ENCODE measurements at regions not wholly inside any gene's neighbourhood (a gene's known extent, or its start where the extent isn't known, plus 50 kb on each side); places are given as distances from the start of the nearest gene placed in this dataset.

- ATAC-seq, result no peak
- intact Hi-C loops (cut with DNase I, micrococcal nuclease), result no loop called here
- DNase-seq, result no peak
Observed at GRCh38 chr6:28750926-28751458, 172.8 kb downstream of the TRIM27 start.

DNA sequence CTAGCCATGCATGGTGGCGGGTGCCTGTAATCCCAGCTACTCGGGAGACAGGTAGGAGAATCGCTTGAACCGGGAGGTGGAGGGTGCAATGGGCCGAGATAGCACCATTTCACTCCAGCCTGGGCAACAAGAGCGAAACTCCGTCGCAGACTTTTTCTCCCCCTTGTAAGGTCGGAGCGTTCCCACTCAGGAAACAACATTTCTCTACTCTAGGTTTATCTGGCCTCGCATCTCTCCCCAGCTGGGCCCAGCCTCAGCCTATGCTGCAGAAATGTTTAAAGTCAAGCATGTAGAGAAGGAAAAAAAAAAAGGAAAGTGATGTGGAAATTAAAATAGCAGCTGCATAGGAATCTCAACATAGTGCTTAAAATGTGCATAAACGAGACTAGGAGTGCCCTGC lies 172.3 kb downstream of the TRIM27 start:
- intact Hi-C loops (cut with DNase I, micrococcal nuclease), result no loop called here
- DNase-seq (no peak), ATAC-seq (no peak)

GRCh38 chr6:28751963-28752350 lies 171.8 kb downstream of the TRIM27 start:
- intact Hi-C loops (cut with DNase I, micrococcal nuclease), result no loop called here
- ATAC-seq, result no peak

DNA sequence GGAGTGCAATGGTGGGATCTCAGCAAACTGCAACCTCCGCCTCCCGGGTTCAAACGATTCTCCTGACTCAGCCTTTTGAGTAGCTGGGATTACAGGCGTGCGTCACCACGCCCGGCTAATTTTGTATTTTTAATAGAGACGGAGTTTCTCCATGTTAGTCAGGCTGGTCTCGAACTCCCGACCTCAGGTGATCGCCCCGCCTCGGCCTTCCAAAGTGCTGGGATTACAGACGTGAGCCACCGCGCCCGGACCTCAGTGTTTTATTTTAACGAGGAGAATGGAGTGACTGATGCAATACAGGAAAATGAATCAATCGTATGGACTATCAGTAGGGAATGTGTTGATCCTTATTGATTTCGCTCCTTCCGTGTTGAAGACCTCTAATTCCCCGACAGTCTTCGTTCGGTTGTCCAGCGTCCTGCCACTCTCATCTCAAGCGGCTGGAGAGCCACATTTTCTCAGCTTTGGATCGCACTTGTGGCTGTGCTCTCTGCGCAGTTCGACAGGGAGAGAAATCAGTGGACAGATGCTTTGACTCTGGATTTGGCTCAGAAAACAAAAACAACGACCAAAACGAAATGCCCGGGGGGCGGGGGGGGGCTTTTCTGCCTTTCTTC lies 166.2 kb downstream of the TRIM27 start:
- intact Hi-C loops (cut with DNase I, micrococcal nuclease), result no loop called here
- DNase-seq, result no peak

More at GRCh38 chr6:28751963-28752350, 171.8 kb downstream of the TRIM27 start:
- DNase-seq, result no peak

DNA sequence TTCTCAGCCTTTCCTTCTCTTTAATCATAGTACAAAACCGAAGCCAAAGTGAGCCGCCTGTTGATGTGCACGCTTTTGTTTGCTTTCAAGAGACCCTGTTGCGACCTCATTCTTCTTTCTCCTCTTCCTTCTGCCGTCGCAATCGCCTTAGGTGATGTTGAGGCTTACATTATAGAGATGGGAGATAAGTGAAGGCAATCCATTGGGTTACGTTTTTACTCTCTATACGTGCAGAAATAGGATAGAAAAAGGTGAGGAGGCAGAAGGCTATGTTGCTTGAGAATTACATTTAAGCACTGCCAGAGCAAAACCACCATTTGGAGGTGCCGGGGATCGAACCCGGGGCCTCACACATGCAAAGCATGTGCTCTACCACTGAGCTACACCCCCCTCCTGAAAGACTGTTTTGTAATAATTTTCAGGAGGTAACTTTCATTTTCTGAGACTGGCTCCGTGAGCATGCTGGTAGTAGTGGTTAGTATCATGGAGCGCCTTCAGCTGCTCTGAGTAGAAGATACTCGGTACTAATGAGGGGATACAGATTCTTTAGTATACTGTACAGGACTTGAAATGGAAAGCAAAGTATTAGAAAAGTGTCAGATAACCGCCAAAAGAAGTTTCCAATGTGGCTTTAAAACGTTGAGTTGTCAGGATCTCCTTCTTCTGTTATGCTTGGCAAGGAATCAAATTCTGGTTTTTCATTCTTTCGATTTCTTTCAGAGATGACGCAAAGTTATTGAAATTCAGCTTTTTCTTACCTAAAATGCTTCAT lies 165.6 kb downstream of the TRIM27 start:
- ATAC-seq, result no peak
- intact Hi-C loops (cut with DNase I, micrococcal nuclease), result no loop called here
- DNase-seq, result no peak

More for the DNA sequence above, 166.2 kb downstream of the TRIM27 start:
- ATAC-seq, result no peak

GRCh38 chr6:28758818-28759235 lies 165.0 kb downstream of the TRIM27 start:
- intact Hi-C loops (cut with DNase I, micrococcal nuclease), result no loop called here
- ATAC-seq, result no peak
- no peak for DNase-seq

GRCh38 chr6:28764014-28764723 lies 159.6 kb downstream of the TRIM27 start:
- DNase-seq, result no peak
- intact Hi-C loops (cut with DNase I, micrococcal nuclease), result no loop called here
- ATAC-seq, result no peak

DNA sequence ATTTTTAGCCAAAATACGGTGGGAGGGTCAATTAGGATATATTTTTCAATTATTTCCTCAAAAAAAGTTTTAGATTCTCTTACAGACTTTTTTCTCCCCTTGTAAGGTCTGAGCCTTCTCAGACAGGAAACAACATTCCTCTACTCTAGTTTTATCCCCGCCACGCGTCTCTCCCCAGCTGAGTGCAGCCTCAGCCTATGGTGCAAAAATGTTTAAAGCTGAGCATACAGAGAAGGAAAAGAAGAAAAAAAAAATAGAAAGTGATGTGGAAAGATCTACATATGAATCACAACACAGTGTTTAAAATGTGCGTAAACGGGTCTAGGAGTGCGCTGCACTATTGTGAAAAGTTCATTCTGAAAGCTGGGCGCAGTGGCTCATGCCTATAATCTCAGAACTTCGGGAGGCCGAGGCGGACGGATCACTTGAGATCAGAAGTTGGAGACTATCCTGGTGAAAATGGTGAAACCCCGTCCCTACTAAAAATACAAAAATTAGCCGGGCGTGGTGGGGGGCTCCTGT lies 159.0 kb downstream of the TRIM27 start:
- no peak for ATAC-seq
- no peak for DNase-seq
- intact Hi-C loops (cut with DNase I, micrococcal nuclease), result no loop called here

DNA sequence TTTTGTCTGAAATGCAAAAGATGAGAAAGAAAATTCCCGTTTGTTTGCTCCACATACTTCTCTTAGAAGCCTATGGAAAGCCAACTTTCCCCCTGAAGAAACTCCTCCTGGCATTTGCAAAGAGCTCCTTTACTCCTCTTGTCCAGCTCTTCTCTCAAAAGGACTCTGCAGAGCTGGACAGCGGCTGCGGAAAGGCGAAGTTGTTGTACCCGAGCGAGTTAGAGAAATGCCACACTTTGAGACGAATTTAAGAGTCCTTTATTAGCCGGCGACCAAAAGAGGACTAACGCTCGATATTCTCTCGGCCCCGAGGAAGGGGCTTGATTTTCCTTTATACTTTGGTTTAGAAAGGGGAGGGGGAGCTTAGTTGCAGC lies 157.8 kb downstream of the TRIM27 start:
- no peak for ATAC-seq
- intact Hi-C loops (cut with DNase I, micrococcal nuclease), result no loop called here
- no peak for DNase-seq

GRCh38 chr6:28766426-28766825 lies 157.4 kb downstream of the TRIM27 start:
- intact Hi-C loops (cut with DNase I, micrococcal nuclease), result no loop called here
- ATAC-seq (no peak), DNase-seq (no peak)

GRCh38 chr6:28767133-28767532 lies 156.7 kb downstream of the TRIM27 start:
- intact Hi-C loops (cut with DNase I, micrococcal nuclease), result no loop called here
- ATAC-seq (no peak), DNase-seq (no peak)

DNA sequence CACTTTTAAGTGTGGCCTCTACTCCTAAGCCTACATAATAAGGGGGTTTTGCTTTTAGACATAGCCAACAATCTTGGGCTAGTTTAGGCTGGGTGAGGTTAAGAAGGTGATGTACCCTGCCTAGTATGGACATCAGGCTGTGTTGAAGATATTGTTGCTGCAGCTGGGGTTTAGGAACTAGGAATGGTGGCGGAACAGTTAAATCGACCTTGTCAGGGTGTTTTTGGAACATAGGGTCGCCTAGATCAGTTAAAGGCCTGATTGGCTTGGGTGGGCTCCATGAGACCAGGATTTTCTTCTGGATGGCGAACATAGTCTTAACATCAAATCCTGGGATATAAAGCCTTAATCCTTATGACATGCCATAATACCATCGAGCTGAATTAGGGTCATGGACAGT lies 156.1 kb downstream of the TRIM27 start:
- intact Hi-C loops (cut with DNase I, micrococcal nuclease), result no loop called here
- no peak for ATAC-seq
- DNase-seq, result no peak

DNA sequence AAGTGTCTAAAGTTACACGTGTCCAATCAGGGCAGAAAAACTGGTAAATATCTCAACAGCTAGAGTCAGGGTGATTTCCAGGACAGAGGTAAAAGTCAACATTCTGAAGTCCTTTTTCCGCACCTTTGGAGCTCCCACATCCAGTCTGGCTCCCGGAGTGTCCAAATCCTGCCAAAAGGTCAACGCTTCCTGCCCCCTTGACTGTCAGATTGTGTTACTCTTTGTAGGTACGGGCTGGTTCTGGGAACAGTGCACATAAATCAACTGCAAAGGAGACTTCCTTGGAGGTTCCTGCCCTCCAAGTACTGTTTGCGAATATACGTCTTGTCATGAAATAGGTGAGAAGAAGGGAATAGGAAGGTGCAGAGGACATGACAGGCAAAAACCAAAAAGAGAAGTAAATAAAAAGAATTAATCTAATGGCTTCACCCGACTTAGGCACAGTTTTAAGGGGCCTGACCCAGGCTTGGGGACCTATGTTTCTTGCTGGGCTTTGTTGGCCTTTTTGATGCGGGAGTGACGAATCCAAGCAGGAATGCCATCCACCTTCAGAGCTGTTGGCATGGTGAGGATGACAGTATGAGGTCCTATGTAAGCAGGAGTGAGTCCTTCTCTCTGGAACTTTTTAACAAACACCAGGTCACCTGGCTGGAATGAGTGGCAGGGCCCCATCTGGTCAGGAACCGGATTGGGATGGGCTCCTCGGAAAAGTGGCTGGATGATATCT lies 155.4 kb downstream of the TRIM27 start:
- ATAC-seq (no peak), DNase-seq (no peak)
- intact Hi-C loops (cut with DNase I, micrococcal nuclease), result no loop called here

DNA sequence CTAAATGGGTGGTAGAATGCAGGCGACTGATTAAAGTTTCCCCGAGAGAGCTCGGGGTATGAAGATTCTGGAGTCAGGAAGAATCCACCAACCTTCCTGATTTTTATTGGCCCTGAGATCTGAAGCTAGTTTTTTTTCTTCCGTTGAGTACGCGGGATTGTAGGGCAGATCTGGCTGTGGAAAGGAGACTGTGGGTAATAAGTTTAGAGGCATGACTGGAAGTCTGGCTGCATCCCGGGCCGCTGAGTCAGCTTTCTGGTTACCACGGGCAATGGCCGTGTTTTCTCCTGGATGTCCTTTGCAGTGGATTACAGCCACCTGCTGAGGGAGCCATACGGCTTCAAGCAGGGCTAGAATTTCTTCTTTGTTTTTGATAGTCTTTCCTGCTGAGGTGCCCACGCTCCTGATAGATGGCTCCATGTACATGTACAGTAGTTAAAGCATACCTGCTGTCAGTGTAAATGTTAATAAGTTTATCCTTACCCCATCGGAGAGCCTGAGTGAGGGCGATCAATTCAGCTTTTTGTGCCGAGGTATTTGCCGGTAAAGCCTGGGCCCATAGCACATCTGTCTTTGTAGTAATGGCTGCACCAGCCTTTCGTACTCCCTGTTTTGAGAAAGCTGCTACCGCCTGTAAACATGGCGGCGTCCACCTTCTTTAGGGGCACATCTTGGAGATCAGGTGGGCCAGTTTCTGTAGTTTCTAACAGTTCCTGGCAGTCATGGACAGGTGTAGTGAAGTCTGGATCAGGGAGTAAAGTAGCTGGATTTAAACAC lies 154.0 kb downstream of the TRIM27 start:
- ATAC-seq (no peak), DNase-seq (no peak)
- intact Hi-C loops (cut with DNase I, micrococcal nuclease), result no loop called here

GRCh38 chr6:28770732-28771131 lies 153.1 kb downstream of the TRIM27 start:
- ATAC-seq (no peak), DNase-seq (no peak)

GRCh38 chr6:28771401-28772267 lies 152.2 kb downstream of the TRIM27 start:
- intact Hi-C loops (cut with DNase I, micrococcal nuclease), result no loop called here
- DNase-seq (no peak), ATAC-seq (no peak)

More at GRCh38 chr6:28770732-28771131, 153.1 kb downstream of the TRIM27 start:
- intact Hi-C loops (cut with DNase I, micrococcal nuclease), result no loop called here

All from left colon (tissue), 2 donors.